ENCODE measurements at regions not wholly inside any gene's neighbourhood (a gene's known extent, or its start where the extent isn't known, plus 50 kb on each side); places are given as distances from the start of the nearest gene placed in this dataset.

DNA sequence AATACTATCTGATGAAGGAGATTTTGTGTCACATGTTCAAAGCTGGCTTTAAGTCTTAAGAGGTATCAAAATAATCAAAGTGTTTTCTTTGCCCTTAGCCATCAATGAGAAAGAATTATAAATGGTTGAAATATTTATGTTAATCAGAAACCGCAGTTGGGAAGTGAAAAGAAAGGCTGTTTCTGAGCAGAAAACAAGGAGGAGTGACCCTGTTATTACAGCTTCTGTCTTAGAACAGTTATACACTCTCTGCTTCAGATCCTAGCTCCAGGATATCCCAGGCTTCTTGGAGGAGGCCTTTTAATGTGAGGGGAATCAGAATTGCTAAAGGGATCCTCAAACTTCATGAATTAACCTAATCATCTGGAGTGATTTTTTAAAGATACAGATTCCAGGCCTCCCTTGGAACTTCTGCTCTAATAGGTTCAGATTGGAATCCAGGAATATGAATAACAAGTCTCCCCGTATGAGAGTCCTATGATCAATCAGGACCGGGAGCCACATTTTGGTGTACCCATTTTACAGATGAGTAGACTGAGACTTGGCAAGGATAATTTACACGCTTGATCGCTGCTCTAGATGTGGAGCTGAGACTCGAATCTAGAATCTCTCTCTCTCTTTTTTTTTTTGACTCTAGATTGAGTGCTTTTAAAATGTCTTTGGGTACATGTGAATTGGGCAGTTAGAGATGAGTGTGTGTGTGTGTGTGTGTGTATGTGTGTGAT, 50.8 kb upstream of the JAG1 start:
- DNase-seq: no peak
- in situ Hi-C loops (cut with MboI; ENCODE audit: low pct_unique_long_range_greater_than_20kb, low sequenced_read_pairs): no loop called here

GRCh38 chr20:10728873-10729670, 55.3 kb upstream of the JAG1 start:
- in situ Hi-C loops (cut with MboI; ENCODE audit: low pct_unique_long_range_greater_than_20kb, low sequenced_read_pairs): no loop called here
- no peak for DNase-seq

GRCh38 chr20:10729785-10730184, 56.0 kb upstream of the JAG1 start:
- DNase-seq: no peak
- in situ Hi-C loops (cut with MboI; ENCODE audit: low pct_unique_long_range_greater_than_20kb, low sequenced_read_pairs): no loop called here

DNA sequence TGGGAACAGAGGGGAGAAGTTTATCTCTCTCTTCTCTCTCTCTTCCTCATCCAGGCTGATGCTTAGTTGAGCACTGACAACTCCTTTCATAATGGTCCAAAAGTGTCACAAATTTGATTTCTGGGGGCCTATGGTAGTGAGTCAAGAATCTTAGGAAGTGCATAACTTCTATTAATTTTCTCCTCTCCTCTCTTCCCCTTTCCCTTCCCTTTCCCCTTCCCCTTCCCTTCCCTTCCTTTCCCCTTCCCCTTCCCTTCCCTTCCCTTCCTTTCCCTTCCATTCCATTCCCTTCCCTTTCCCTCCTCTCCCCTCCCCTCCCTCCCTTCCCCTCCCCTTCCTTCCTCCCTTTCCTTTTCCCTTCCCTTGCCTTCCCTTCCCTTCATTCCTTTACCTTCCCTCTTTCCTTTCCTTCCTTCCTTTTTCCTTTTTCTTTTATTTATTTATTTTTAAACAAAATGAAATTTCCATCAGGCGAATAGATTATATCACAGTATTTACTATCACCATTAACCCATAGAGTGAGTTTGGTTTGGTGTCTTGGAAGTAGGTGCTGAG, 56.9 kb upstream of the JAG1 start:
- no peak for DNase-seq
- in situ Hi-C loops (cut with MboI; ENCODE audit: low pct_unique_long_range_greater_than_20kb, low sequenced_read_pairs): no loop called here

GRCh38 chr20:10731190-10731965, 57.6 kb upstream of the JAG1 start:
- in situ Hi-C loops (cut with MboI; ENCODE audit: low pct_unique_long_range_greater_than_20kb, low sequenced_read_pairs): no loop called here
- DNase-seq: no peak

DNA sequence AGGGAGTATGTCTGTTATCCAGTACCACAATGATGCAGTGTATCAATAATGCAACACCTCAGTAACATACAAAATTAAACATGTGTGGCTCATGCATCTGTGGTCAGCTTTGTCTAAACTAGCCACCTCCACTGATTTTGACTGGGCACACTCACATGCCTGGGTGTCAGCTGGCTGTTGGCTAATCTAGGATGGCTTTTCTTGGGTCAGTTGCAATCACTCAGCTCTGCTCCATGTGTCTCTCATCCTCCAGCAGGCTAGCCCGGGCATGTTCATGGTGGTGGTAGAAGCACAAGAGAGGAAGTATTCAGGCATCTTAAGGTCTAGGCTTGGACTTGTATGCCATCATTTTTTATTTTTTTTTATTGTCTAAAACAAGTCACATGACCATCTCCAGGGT, 59.3 kb upstream of the JAG1 start:
- in situ Hi-C loops (cut with MboI; ENCODE audit: low pct_unique_long_range_greater_than_20kb, low sequenced_read_pairs): no loop called here

GRCh38 chr20:10735195-10735949, 61.6 kb upstream of the JAG1 start:
- in situ Hi-C loops (cut with MboI; ENCODE audit: low pct_unique_long_range_greater_than_20kb, low sequenced_read_pairs): no loop called here
- no peak for DNase-seq

More for the DNA sequence above, 59.3 kb upstream of the JAG1 start:
- peak; percentile 36 for DNase-seq

DNA sequence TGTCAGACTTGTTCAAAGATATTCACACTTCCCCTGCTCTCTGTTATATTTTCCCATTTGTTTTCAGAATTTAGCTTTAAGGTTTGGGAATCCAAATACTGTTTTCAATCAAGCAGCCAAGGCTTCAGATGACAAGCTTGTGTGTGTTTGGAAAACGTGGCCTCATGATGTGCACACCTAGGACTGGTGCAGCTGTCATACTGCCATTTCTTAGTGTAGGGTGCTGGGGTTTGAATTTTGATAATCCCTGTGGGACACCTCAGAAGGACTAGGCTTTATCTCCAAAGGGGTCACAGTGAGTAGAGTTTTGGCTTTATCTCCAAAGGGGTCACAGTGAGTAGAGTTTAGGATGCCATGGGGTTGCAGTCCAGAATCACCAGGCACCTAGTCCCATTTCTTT, 65.3 kb upstream of the JAG1 start:
- DNase-seq: no peak
- in situ Hi-C loops (cut with MboI; ENCODE audit: low pct_unique_long_range_greater_than_20kb, low sequenced_read_pairs): no loop called here

DNA sequence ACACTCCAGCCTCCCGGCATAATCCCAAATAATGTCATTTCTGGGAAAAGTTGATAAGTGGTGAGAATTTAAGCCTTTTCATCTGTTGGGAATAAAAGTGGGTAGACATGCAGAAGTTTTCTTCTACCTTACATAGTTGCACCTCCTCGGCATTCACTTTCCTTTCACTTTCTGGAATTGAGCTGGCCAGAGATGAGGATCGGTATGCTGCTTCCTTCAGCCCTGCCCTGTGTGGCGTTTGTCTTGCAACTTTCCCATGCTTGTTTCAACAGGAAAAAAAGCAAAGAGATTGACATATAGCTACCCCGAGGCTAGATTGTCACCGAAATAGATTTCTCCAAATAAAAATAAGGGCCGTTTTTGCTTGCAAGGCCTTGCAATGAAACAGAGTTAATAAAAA, 65.8 kb upstream of the JAG1 start:
- in situ Hi-C loops (cut with MboI; ENCODE audit: low pct_unique_long_range_greater_than_20kb, low sequenced_read_pairs): no loop called here
- no peak for DNase-seq

GRCh38 chr20:10741060-10741459, 67.3 kb upstream of the JAG1 start:
- in situ Hi-C loops (cut with MboI; ENCODE audit: low pct_unique_long_range_greater_than_20kb, low sequenced_read_pairs): no loop called here
- DNase-seq: no peak

GRCh38 chr20:10745790-10746189, 72.0 kb upstream of the JAG1 start:
- DNase-seq: no peak
- in situ Hi-C loops (cut with MboI; ENCODE audit: low pct_unique_long_range_greater_than_20kb, low sequenced_read_pairs): no loop called here

GRCh38 chr20:10747019-10747418, 73.2 kb upstream of the JAG1 start:
- no peak for DNase-seq
- in situ Hi-C loops (cut with MboI; ENCODE audit: low pct_unique_long_range_greater_than_20kb, low sequenced_read_pairs): no loop called here

DNA sequence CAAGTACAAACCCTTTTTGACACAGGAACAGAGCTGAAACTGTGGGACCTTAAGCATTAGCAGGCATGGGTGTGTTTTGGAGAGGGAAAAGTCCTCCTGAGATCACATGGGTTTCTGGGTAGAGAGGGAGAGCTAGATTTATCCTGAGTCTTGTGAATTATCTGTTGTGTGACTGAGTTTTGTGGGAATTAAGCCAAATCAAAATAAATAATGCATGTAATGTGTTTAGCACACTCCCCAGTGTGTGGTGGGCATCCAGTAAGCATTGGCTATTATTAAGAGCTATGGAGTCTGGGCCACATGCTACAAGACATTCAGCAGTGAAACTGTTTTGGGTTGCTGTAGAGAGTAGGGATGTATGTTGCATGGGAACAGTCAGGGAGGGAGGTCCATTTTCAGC, 75.3 kb upstream of the JAG1 start:
- in situ Hi-C loops (cut with MboI; ENCODE audit: low pct_unique_long_range_greater_than_20kb, low sequenced_read_pairs): no loop called here
- DNase-seq: no peak

DNA sequence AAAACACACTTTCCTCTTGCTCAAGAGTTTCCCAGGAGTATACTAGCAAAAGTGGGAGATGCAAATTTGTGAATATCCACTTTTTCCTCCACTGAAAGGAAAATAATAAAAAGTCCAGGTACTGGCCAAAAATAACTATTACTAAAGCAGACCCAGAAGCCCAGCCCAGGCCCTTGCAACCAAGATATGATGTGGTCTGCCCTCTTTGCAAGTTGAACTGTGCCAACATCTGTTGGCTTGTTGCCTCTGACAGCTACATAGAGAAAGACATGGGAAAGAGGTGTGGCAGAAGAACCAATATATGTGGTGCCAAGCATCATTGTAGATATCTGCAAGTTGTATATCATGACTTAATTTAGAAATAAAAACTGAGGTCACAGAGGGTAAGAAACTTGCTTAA, 78.4 kb upstream of the JAG1 start:
- in situ Hi-C loops (cut with MboI; ENCODE audit: low pct_unique_long_range_greater_than_20kb, low sequenced_read_pairs): no loop called here
- no peak for DNase-seq

GRCh38 chr20:10754824-10755223, 81.0 kb upstream of the JAG1 start:
- DNase-seq: no peak
- in situ Hi-C loops (cut with MboI; ENCODE audit: low pct_unique_long_range_greater_than_20kb, low sequenced_read_pairs): no loop called here

GRCh38 chr20:10758446-10758845, 84.6 kb upstream of the JAG1 start:
- in situ Hi-C loops (cut with MboI; ENCODE audit: low pct_unique_long_range_greater_than_20kb, low sequenced_read_pairs): no loop called here
- no peak for DNase-seq

DNA sequence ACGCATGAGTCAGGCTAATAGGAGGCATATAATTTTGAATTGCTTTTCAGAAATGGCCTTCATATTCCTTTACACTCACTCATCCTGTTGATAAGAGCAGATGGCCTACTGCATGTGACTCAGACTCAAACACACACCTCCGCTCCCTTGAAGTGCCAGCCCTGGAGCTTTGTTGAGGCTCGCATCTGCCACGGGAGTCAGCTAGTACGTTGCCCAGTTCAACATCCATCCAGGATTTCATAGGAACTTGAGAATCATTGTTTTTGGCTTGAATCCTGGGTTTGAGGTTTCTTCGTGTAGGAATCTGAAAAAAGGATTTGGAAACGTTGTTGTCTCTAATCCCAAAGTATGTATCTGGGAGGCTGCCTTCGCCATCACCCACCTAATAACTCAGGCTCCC, 87.4 kb upstream of the JAG1 start:
- no peak for DNase-seq
- in situ Hi-C loops (cut with MboI; ENCODE audit: low pct_unique_long_range_greater_than_20kb, low sequenced_read_pairs): no loop called here

DNA sequence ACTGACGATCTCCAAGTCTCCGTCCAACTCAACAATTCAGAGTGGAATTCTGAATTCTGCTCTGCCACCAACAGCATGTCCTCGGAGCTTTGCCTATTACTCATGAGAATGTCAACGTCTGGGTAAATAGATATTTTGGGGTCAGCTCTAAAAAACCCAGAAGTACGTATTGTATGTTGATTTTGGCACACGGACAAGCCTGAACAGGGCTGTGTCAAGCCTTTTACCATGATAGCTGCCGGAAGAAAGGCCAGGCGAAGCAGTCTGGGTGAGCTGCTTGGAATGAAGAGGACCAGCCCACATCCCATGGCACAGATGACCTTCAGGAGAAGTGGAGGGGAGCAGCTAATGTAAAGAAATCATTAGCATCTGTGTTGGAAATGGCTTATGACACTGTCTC, 88.0 kb upstream of the JAG1 start:
- DNase-seq: no peak
- in situ Hi-C loops (cut with MboI; ENCODE audit: low pct_unique_long_range_greater_than_20kb, low sequenced_read_pairs): no loop called here

- no peak for DNase-seq
- in situ Hi-C loops (cut with MboI; ENCODE audit: low pct_unique_long_range_greater_than_20kb, low sequenced_read_pairs): no loop called here
These were observed 88.4 kb upstream of the JAG1 start for GRCh38 chr20:10762216-10762615.

Measured in KBM-7 (cell line).